ENCODE measurements at regions not wholly inside any gene's neighbourhood (a gene's known extent, or its start where the extent isn't known, plus 50 kb on each side); places are given as distances from the start of the nearest gene placed in this dataset.

- DNase-seq = no peak
Measured at GRCh38 chr5:171695804-171696203, 89.8 kb upstream of the SMIM23 start.

GRCh38 chr5:171697221-171698102 lies 88.2 kb upstream of the SMIM23 start:
- no peak for DNase-seq

GRCh38 chr5:171700318-171700912 lies 85.2 kb upstream of the SMIM23 start:
- no peak for DNase-seq

- no peak for DNase-seq
Measured at GRCh38 chr5:171701100-171701541, 84.5 kb upstream of the SMIM23 start.

DNA sequence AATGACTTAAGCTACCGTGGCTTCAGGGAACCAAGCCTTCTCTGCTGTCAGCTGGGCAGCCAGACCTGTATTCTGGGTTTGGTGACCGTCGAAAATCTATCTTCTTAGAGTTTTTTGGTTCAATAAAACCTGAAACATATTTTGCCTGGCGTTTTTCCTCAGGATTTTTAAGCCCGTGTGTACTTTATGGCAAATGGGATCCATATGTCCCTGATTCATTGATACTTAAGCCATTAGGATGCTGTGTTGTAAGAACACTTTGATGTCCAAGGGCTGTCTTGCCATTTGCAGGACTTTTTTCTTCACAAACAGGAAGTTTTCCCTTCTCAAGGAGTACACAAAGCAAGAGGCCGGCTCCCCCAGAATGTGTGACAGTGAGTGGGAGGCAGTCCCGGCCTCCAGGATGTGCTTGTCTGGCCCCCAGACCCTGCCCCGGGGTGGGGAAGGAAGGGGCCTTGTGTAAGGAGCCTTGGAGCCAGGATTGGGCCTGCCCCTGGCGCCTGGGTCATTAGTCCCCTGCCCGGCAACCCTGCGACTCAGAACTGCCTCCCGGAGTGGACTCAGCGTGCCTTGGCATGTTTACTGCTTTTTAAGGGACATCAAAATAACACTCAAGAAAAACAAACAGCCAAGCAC lies 83.4 kb upstream of the SMIM23 start:
- no peak for DNase-seq

- DNase-seq = no peak
Measured at GRCh38 chr5:171703146-171703545, 82.5 kb upstream of the SMIM23 start.

DNA sequence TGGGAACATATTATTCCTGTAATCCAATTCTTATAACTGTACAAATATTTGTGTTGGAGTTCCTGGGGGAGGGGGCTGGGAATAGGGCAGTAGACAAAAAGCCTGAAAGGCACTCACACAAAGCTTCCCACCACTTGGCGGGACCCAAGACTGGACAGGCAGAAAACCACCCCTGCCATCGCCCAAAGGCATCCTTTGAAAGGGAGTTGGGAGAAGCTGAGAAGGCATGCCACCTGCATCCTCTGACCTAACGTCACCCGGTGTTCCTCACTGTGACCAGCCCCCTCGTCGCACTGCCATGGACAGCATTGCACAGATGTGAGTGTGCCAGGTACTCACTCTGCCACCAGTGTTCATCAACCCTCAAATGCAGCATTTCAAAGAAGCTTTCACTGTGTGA lies 80.6 kb upstream of the SMIM23 start:
- DNase-seq = no peak

DNA sequence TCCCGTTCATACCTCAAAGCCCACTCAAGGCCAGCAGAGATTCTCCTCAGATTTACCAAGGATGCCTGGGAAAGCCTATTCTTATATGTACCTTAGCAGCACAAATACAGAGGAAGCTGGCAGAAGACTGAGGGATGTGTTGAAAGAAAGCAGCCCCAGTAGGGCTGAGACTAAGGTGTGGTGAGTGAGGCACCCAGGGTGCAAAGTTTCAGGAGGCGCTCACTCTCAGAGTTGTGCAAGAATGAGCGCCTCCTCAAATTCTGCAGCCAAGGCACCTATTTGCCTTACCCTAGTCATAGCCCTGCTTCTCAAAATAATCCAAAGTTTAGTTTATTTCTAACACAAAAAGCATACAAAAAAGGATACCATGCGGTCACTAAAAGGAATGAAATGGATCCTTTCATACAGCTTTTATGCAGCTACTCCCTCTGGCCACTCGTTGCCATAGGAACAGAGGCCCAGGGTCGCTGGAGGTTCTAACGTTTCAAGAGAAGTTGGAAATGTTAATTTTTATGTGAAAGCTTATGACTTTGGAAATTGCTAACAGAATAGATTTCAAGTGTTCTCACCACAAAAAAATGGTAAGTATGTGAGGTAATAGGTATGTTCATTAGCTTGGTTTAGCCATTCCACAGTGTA lies 79.7 kb upstream of the SMIM23 start:
- no peak for DNase-seq

DNA sequence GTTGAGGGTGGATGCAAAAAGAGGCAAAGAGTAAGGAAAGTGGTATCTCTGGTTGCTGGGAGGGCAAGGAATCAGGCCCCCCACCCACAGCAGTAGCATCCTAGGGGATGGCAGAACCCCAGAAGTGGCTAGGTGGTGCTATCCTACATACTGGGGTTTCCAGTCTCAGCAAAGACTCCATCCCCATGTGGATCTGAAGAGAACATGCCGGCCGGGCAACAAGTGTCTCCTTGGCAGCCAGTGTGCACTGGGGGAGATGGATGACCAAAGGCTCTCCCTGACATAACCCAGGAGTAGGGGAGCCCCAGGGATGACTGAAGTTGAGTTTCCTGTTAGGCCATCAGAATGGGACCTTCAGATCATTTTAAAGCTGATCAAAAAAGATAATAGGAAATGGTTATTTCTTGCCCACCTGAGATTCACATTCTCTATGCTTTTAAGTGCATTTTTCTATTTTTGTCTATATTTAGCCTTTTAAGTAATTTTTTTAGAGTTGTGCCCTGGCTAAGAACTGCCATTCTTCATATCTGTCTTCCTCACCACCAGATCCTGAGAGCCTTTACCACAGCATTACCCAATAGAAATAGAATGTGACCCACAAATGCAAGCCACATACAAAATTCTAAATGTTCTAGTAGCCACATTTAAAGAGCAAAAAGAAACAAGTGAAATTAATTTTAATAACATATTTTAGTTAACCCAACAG lies 78.7 kb upstream of the SMIM23 start:
- DNase-seq = no peak

DNA sequence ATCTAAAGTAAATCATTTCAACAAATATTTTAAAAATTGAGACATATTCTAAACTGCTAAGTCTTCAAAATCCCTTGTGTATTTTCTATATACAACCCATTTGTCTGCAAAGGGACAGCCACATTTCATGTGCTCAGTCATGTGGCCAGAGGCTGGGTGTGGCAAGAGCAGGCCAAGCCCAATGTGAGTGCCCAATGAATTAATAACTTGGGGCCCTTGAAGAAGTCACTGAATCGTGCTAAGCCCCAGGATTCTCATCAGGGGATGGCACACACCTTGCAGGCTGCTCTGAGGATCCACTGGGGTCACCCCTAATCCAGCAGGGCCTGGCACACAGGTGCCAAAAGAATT lies 78.2 kb upstream of the SMIM23 start:
- DNase-seq = no peak

- DNase-seq = no peak
Measured at GRCh38 chr5:171709930-171710329, 75.7 kb upstream of the SMIM23 start.

GRCh38 chr5:171710451-171711024 lies 75.1 kb upstream of the SMIM23 start:
- no peak for DNase-seq

- no peak for DNase-seq
Measured at GRCh38 chr5:171711571-171711970, 74.0 kb upstream of the SMIM23 start.

GRCh38 chr5:171712616-171713015 lies 73.0 kb upstream of the SMIM23 start:
- no peak for DNase-seq

DNA sequence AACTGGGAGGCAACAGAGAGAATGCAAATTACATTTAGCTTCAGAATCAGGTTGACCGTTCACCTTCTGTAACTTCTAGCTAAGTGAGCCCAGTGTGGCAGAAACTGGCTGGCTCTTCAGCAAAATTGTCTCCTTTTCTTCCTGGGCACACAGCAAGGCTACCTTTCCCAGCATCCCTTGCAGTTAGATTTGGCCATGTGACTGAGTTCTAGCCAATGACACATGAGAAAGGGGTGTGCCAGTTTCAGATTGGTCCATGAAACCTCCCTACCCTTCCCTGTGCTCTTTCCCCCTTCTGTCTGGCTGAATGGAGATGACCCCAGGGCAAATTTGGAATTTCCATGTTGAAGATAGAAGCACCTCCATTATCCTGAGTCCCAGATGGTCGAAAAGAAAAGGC lies 72.5 kb upstream of the SMIM23 start:
- no peak for DNase-seq

- no peak for DNase-seq
Measured at GRCh38 chr5:171714261-171714660, 71.4 kb upstream of the SMIM23 start.

DNA sequence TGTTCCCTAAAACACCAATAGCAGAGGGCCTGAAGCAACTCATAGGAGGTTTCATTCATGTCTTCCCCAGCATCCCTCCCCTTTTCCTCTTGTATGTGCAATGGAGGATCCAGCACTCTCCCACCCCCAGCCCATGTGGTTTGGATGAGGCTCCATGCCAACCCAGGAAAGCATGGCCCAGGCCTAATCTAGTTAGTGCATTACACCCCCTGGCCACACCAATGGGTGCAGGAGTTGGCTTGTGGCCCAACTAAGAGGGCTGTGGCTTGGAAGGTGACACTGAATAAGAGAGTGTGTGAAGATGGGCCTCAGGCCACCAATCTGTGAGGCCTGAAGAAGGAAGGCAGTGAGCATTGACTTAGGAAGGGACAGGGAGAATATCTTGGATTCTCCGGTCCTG lies 70.8 kb upstream of the SMIM23 start:
- DNase-seq = no peak

- no peak for DNase-seq
Measured at GRCh38 chr5:171715551-171715950, 70.1 kb upstream of the SMIM23 start.

DNA sequence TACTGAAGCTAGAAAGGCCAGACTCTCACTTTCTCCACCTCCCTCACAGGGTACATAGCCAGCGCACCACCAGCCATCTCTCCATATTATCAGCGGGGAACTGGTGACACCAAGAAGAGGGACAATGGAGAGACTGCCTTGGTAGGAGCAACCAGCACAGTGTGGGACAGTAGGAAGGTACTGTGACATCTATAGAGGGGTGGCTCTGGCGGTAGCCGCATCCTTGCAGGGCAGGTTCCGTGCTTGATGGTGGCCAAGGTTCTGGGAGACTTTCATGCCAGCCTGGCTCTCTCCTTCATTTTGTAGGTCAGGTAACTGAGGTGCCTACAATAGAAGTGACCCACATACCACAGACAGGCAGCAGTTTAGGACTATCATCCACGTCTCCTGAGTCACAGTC lies 65.5 kb upstream of the SMIM23 start:
- no peak for DNase-seq

DNA sequence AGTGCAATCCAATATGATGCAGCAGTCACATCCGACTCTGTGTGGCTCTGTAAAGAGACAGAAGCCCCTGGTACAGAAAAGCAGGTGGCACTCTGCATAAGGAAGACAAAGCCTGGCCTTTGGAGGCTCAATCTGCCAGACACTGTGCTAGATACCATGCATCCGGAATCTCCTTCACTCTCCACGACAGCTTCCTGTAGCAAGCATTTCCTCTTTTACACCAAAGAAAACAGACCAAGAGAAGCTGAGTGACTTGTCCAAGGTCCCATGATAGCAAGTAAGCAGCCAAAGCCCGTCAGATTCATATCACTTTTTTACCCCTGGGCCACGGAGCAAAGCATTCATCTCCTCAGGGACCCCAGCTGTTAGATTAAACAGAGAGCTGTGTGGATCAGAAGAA lies 64.2 kb upstream of the SMIM23 start:
- DNase-seq = no peak

- DNase-seq = no peak
Measured at GRCh38 chr5:171724468-171725204, 61.0 kb upstream of the SMIM23 start.

DNA sequence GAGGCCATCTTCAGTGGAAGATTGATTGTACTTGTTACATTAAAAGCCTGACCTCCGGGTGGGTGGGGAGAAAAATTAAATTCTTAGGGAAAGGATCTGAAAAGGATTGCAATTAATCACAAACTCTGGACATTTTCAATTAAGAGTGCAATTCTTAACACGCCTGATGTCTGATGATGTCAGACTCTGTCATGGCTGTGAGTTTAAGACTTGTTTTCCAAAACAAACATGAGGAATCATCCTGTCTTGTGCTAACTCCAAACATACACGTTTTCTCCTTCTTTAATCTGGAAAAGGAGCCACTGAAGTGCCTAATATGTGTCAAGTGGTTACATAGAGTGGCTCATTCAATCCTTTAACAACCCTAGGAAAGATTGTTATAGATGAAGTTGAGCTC lies 60.4 kb upstream of the SMIM23 start:
- DNase-seq = no peak

Data from stimulated activated CD4-positive, alpha-beta T cell treated with anti-CD3 and anti-CD28 coated beads, Interleukin-1b, Interleukin-23, amount 100 ng/mL, for 48 hours (primary cell).